Skeletal muscle satellite cell (primary cell): ENCODE measurements at regions not wholly inside any gene's neighbourhood (a gene's known extent, or its start where the extent isn't known, plus 50 kb on each side); places are given as distances from the start of the nearest gene placed in this dataset.

Experiments used
- H3K27me3 ChIP-seq: 2 replicates; pipeline ENCODE4 v1.7.0; 2013; ENCODE audit warnings: low read length; ENCODE audit not compliant: control insufficient read depth, insufficient read depth
- H3K36me3 ChIP-seq: 2 replicates; pipeline ENCODE4 v1.7.0; 2013; ENCODE audit warnings: mild to moderate bottlenecking, control low read depth, low read length; ENCODE audit not compliant: insufficient read depth
- H3K4me1 ChIP-seq: 2 replicates; pipeline ENCODE4 v1.7.0; 2013; ENCODE audit warnings: low read length; ENCODE audit not compliant: control insufficient read depth, insufficient read depth
- H3K4me2 ChIP-seq: 2 replicates; pipeline ENCODE4 v1.7.0; 2013; ENCODE audit warnings: mild to moderate bottlenecking, low read length
- H3K4me3 ChIP-seq: 2 replicates; pipeline ENCODE4 v1.7.0; 2013; ENCODE audit warnings: low read length
- H3K9ac ChIP-seq: 2 replicates; pipeline ENCODE4 v1.7.0; 2013; ENCODE audit warnings: mild to moderate bottlenecking, low read depth, low read length, moderate library complexity
- H3K9me3 ChIP-seq: replicated peaks from 2 replicates; pipeline ENCODE4 v1.7.0; 2013; ENCODE audit warnings: mild to moderate bottlenecking, control low read depth, low read length

DNA sequence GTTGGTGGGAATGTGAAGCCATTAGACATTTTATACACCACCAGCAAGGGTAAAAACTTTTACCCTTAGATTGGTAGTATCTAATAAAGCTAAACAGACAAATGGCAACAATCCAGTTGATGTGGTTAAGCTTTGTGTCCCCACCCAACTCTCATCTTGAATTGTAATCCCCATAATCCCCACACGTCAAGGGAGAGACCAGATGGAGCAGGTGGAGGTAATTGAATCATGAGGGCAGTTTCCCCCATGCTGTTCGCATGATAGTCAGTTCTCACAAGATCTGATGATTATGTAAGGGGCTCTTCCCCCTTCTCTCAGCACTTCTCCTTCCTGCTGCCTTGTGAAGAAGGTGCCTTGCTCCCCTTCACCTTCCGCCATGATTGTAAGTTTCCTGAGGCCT is 602.3 kb downstream of the NUF2 start:
- Histone ChIP-seq H3K4me3 (no peak overlapping the region), H3K9me3 (no peaks in the 10 kb centered on the region), H3K4me2 (no peak overlapping the region), H3K27me3 (no peaks in the 10 kb centered on the region), H3K9ac (no peak overlapping the region), H3K36me3 (no peaks in the 10 kb centered on the region), H3K4me1 (no peaks in the 10 kb centered on the region)

DNA sequence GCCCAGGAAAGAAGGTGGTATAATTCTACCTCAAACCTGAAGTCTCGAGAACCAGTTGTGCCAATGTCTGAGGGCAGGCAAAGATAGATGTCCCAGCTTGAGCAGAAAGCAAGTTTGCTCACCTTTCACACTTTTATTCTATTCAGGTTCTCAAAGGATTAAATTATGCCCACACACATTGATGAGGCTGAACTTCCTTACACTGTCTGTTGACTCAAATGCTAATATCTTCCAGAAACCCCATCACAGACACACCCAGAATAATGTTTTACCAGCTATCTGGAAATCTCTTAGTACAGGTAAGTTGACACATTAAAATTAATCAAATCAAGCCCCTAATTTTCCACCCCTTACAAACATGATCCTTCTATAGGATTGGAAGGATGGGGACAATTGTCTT is 605.7 kb downstream of the NUF2 start:
- H3K27me3 ChIP-seq = no peaks in the 10 kb centered on the region
- no peak overlapping the region for H3K4me3 ChIP-seq
- no peaks in the 10 kb centered on the region for H3K36me3 ChIP-seq
- H3K4me1 ChIP-seq = no peaks in the 10 kb centered on the region
- H3K9me3 ChIP-seq = no peaks in the 10 kb centered on the region
- no peak overlapping the region for H3K4me2 ChIP-seq
- no peak overlapping the region for H3K9ac ChIP-seq

DNA sequence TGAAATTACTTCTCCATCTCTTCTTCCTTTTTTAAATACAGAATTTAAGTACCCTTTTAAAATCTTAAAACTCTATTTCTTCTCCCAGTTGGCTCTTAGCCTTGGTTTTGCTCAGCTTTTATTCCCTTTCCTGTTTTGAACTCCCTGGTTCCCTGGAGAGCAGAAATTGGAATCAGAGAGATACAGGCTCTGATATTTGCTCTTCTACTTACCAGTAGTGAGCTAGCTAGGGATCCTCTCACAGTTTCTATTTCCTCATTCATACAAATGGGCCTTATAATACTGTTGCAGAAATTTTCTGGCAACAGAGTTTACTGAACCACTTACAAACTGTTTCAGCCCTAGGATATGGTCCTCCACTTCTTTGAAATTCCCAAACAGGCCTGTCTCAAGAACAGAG is 606.3 kb downstream of the NUF2 start:
- no peak overlapping the region for H3K4me3 ChIP-seq
- H3K4me1 ChIP-seq = no peaks in the 10 kb centered on the region
- no peaks in the 10 kb centered on the region for H3K27me3 ChIP-seq
- H3K9ac ChIP-seq = no peak overlapping the region
- no peaks in the 10 kb centered on the region for H3K9me3 ChIP-seq
- no peaks in the 10 kb centered on the region for H3K36me3 ChIP-seq
- no peak overlapping the region for H3K4me2 ChIP-seq

DNA sequence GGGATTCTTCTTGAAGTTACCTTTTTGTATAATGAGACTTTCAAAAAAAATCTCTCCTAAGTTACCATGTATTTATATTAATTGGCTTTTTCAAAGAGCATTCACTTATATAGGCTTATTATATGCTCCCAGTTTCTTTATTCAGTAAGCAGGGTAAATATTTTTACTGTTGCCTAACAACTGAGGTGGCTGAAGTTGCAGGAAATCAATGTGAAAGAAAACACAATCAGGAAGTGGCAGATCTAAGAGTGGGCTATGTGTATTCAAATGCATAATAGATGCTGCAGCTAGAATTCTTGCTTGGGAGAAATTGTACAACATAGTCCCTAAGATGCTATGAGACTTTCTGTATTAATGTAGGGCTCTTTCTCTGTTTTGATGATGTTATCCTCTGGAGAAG is 606.9 kb downstream of the NUF2 start:
- Histone ChIP-seq H3K9me3 (no peaks in the 10 kb centered on the region), H3K4me2 (no peak overlapping the region), H3K4me1 (no peaks in the 10 kb centered on the region), H3K9ac (no peak overlapping the region), H3K36me3 (no peaks in the 10 kb centered on the region), H3K27me3 (no peaks in the 10 kb centered on the region), H3K4me3 (no peak overlapping the region)

DNA sequence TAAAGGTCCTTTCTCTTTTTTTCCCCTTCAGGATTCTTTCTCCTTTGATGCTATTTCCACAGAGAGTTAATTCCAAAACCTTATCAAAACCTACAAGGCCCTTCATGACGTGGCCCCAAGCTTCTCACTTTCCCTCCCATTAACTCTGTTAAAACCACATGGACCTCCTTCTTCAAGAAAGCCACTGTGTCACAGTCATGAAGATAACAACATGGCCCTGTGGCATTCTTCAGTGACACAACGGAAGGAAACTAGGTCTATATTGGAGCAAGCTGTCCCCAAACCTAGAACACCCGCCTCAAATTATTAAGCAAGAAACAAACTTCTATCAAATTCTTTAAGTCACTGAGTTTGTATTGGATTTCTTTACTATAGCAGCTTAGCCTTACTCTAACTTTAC is 611.1 kb downstream of the NUF2 start:
- Histone ChIP-seq H3K9me3 (no peaks in the 10 kb centered on the region), H3K36me3 (no peaks in the 10 kb centered on the region), H3K4me3 (no peak overlapping the region), H3K4me1 (no peaks in the 10 kb centered on the region), H3K27me3 (no peaks in the 10 kb centered on the region), H3K4me2 (no peak overlapping the region), H3K9ac (no peak overlapping the region)

DNA sequence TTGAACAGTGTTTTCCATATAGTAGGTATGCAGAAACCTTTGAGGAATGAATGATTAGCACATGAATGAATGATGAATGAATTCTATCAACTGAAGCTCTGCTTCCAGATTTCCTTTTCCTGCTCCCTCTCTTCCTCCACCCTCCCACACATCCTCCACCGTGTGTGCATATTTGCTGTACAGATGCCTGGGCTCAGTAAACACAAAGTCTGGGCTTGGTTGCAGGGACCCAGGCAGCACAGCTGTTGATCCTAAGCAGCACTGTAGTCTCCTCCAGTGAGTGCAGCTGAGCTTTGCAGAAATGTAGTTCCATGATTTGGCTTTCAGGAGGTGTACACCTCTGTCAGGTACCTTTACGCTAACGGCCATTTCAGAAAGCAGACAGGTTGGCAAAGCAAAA is 611.7 kb downstream of the NUF2 start:
- Histone ChIP-seq H3K4me2 (no peak overlapping the region), H3K27me3 (no peaks in the 10 kb centered on the region), H3K36me3 (no peaks in the 10 kb centered on the region), H3K4me3 (no peak overlapping the region), H3K9me3 (no peaks in the 10 kb centered on the region), H3K9ac (no peak overlapping the region), H3K4me1 (no peaks in the 10 kb centered on the region)

DNA sequence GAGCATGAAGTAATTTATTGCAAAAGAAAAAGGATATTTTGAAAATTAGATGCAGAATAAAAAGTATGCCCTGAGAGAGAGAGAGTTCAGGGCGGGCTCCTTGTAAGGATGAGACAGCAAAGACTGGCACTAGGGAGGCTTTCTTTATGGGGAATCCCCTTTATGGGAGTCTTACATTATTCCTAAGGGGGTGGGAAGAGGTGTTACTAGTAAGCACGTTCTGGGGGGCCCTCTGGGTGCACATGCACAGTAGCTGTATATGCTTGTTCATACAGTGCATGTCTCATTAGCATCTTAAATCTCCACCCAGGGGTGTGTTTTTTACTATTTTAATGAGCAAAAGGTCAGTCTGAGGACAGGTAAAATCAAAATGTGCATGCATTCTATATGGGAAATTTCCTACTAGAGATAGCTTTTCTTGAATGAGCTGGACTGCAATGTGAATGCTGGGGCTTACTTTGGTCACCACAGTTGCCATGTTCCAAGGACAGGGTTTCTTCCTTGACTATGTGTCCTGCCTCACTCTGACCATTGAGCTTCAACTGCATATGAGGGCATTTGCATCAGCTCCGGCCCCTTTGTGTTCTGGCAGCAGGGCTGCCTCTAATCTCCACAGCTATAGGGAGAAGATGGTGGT is 614.1 kb downstream of the NUF2 start:
- Histone ChIP-seq H3K27me3 (no peaks in the 10 kb centered on the region), H3K9me3 (no peaks in the 10 kb centered on the region), H3K4me1 (no peaks in the 10 kb centered on the region), H3K4me3 (no peak overlapping the region), H3K36me3 (no peaks in the 10 kb centered on the region), H3K9ac (no peak overlapping the region), H3K4me2 (no peak overlapping the region)

DNA sequence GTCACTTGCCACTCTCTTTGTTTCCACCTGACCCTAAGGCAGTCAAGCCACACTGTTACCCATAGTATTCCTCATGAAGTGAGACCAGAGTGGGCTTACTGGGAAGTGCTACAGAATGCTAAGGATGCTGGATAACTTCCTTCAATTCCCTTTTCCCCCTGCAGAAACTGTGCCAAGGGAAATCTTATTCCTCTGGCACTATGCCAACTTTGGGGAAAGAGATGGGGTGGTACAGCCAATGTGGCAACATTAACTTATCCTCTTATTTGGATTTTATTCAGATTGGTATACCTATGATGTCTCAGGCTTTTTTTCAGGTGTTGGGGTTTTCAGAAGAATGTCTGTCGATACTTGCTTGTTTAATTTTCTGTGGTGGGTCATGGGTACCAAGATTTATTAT is 599.4 kb upstream of the PBX1 start:
- Histone ChIP-seq H3K4me3 (no peak overlapping the region), H3K4me2 (no peak overlapping the region), H3K36me3 (no peaks in the 10 kb centered on the region), H3K4me1 (no peaks in the 10 kb centered on the region), H3K9me3 (no peaks in the 10 kb centered on the region), H3K27me3 (no peaks in the 10 kb centered on the region), H3K9ac (no peak overlapping the region)

DNA sequence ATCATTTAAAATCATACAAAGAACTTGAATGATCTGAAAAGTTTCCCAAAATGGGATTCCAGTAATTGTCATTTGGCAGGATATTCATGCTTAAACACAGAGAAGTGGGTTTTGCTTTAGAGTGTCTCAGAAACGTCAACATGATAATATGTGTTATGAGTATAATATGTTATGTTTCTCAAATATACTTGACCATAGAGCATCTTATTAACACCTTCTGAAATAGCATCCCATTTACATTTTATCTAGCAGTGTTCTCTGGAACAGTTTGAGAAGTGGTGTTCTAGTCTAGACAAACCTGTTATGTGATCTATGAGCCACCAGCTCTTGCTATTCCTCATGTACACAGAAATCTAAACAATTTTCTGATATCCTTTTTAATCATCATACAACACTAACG is 588.8 kb upstream of the PBX1 start:
- Histone ChIP-seq H3K4me3 (no peak overlapping the region), H3K4me2 (no peak overlapping the region), H3K36me3 (no peaks in the 10 kb centered on the region), H3K9me3 (no peaks in the 10 kb centered on the region), H3K27me3 (no peaks in the 10 kb centered on the region), H3K4me1 (no peaks in the 10 kb centered on the region), H3K9ac (no peak overlapping the region)

DNA sequence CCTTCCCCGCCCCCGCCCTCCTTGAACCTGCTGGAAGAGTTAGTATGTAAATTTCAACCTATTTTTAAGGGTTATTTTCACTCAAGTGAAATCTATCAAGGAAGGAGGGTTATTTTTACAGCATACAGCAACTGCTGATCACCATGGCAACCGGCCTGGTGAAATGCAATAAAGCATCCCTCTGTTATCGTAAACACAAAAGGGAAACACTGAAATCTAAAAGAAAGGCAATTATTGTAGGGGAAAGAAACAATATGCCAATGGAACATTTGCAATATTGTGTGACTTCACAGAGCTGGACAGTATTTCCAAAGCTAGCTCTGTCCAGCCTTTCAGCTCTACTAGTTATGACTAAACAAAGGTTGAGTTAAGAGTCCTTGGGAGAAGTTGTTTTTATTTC is 588.3 kb upstream of the PBX1 start:
- no peak overlapping the region for H3K4me2 ChIP-seq
- no peak overlapping the region for H3K4me3 ChIP-seq
- H3K4me1 ChIP-seq = no peaks in the 10 kb centered on the region
- H3K9ac ChIP-seq = no peak overlapping the region
- no peaks in the 10 kb centered on the region for H3K36me3 ChIP-seq
- no peaks in the 10 kb centered on the region for H3K27me3 ChIP-seq
- no peaks in the 10 kb centered on the region for H3K9me3 ChIP-seq

DNA sequence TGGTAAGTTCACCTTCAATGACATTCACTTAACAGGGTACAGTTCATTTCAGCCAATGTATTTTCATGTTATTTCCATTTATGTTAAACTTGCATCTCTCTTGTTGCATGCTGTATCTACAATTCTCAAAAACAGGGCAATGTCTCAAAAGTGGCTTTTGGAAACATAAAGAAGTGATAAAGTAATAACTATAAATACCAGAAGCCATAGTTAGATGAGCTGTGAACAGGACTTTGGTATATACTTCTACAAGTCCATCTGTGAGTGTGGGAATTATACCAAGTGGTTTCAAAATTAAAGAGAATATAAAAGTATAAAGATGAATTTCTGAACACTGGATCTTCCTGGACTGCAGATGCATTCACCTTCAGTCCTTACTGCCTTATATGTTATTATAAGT is 585.4 kb upstream of the PBX1 start:
- Histone ChIP-seq H3K4me1 (no peaks in the 10 kb centered on the region), H3K27me3 (no peaks in the 10 kb centered on the region), H3K4me2 (no peak overlapping the region), H3K4me3 (no peak overlapping the region), H3K9me3 (no peaks in the 10 kb centered on the region), H3K9ac (no peak overlapping the region), H3K36me3 (no peaks in the 10 kb centered on the region)

DNA sequence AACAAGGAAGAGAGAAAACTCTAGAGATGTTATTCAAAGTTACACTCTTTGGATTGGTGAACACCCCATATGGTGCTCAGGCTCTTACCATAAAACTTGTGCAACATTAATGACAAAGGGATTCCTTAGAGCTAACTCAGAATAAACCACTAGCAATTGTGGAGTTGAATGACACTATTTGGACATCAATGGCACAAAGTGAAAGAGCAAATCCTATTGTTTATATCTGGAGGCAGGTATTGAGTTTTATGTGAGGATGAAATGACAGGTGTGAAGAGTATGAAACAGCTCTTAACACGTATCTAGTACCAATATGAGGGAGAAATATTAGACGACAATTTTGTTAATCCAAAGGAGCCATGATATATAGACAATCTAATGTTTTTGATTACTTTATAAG is 584.9 kb upstream of the PBX1 start:
- Histone ChIP-seq H3K9me3 (no peaks in the 10 kb centered on the region), H3K9ac (no peak overlapping the region), H3K4me1 (no peaks in the 10 kb centered on the region), H3K4me2 (no peak overlapping the region), H3K36me3 (no peaks in the 10 kb centered on the region), H3K27me3 (no peaks in the 10 kb centered on the region), H3K4me3 (no peak overlapping the region)
